BJ (cell line): ENCODE measurements at regions not wholly inside any gene's neighbourhood (a gene's known extent, or its start where the extent isn't known, plus 50 kb on each side); places are given as distances from the start of the nearest gene placed in this dataset.

Experiments used
- CTCF ChIA-PET: fragments of 350-600 bp; formaldehyde crosslinking; extraction: SDS; loops from one replicate; lab custom pipeline; 2021; ENCODE audit warnings: antibody characterized with exemption, inconsistent platforms; lab: Yijun Ruan, JAX
- POLR2A ChIA-PET: fragments of 300-600 bp; sonication (Branson Sonifier 250); formaldehyde crosslinking; extraction: SDS; loops from one replicate; lab custom pipeline; 2021; ENCODE audit warnings: antibody characterized with exemption; lab: Charles Lee
- DNase-seq: peaks from one replicate; pipeline ENCODE4 v3.0.0-alpha.2; 2011; ENCODE audit warnings: low read depth
- H3K27me3 ChIP-seq: 2 replicates; pipeline ENCODE4 v1.6.0; 2011; ENCODE audit warnings: low read length; ENCODE audit not compliant: control insufficient read depth, insufficient read depth
- H3K36me3 ChIP-seq: 2 replicates; pipeline ENCODE4 v1.5.1; 2011; ENCODE audit warnings: low read length; ENCODE audit not compliant: control insufficient read depth, insufficient read depth
- H3K4me3 ChIP-seq: 2 replicates; pipeline ENCODE4 v1.5.1; 2011; ENCODE audit warnings: low read depth, mild to moderate bottlenecking, control low read depth, low read length
- TF ChIP-seq, protein P1 (sequence below): IDR thresholded peaks from 2 replicates; pipeline ENCODE4 v1.5.1; 2011; ENCODE audit warnings: low read depth, mild to moderate bottlenecking, control low read depth, inconsistent platforms, low read length, moderate library complexity; ENCODE audit not compliant: insufficient read depth

DNA sequence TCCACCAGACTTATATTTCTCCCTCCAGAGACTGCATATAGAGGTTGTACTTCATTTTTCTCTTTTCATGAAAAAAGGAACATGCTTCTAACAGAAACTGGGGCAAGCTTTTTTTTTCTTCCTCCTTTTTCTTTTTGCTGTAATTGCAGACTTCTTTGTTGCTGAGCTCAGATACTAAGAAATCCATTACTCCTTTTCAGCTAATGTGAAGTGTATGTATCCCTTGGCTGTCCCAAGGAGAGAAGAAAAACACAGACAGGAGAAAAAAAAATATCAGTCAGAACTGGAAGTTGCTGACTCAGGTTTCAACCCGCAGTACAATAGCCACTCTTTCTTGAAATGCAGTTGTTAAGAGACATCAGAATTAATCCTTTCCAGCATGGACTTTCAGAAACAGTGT, 1248.4 kb downstream of the LRFN5 start:
- TF ChIP-seq, protein P1, sequence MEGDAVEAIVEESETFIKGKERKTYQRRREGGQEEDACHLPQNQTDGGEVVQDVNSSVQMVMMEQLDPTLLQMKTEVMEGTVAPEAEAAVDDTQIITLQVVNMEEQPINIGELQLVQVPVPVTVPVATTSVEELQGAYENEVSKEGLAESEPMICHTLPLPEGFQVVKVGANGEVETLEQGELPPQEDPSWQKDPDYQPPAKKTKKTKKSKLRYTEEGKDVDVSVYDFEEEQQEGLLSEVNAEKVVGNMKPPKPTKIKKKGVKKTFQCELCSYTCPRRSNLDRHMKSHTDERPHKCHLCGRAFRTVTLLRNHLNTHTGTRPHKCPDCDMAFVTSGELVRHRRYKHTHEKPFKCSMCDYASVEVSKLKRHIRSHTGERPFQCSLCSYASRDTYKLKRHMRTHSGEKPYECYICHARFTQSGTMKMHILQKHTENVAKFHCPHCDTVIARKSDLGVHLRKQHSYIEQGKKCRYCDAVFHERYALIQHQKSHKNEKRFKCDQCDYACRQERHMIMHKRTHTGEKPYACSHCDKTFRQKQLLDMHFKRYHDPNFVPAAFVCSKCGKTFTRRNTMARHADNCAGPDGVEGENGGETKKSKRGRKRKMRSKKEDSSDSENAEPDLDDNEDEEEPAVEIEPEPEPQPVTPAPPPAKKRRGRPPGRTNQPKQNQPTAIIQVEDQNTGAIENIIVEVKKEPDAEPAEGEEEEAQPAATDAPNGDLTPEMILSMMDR: no peak
- Histone ChIP-seq H3K27me3 (no peaks in the 10 kb centered on the region), H3K36me3 (no peaks in the 10 kb centered on the region), H3K4me3 (no peak overlapping the region)
- DNase-seq: no peak
- ChIA-PET POLR2A (no interaction called here), CTCF (no interaction called here)

DNA sequence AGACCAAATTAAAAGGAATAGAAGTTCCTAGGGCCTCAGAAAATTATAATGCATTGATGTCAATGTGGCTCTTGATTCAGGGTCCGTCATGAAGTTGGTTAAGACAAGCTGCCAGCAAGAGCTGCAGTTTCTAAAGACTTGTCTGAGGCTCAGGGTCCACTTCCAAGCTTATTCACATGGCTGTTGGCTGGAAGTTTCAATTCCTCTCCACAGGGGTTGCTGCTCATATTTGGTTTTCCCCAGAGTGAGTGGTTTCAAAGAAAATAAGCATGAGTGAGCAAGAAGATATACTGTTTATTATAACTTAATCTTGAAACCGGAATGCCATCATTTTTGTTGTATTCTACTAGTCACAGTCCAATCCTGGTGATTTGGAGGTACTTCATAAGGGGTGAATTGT, 1247.4 kb downstream of the LRFN5 start:
- CTCF ChIA-PET: no interaction called here
- POLR2A ChIA-PET: no interaction called here
- Histone ChIP-seq H3K4me3 (no peak overlapping the region), H3K27me3 (no peaks in the 10 kb centered on the region), H3K36me3 (no peaks in the 10 kb centered on the region)
- TF ChIP-seq, protein P1: no peak
- no peak for DNase-seq

DNA sequence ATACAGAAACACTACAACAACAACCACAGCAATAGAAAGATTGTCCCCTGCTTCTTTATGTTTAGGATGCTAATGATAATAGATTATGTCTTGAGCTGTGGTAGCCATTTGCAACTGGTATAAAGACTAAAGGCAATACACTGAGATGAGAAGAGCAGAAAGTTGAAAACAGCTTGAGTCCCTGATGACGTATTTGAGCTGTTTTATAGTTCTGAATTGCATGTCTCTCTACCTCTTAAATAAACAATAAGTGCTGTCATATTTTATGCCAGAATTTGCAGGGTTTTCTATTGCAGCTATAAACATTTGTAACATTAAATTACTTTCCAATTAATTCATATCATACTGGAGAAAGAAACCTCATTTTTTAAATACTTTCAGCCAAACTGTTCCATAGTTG, 1242.0 kb downstream of the LRFN5 start:
- Histone ChIP-seq H3K27me3 (no peaks in the 10 kb centered on the region), H3K4me3 (no peak overlapping the region), H3K36me3 (no peaks in the 10 kb centered on the region)
- ChIA-PET POLR2A (no interaction called here), CTCF (no interaction called here)
- TF ChIP-seq, protein P1: no peak
- DNase-seq: no peak

DNA sequence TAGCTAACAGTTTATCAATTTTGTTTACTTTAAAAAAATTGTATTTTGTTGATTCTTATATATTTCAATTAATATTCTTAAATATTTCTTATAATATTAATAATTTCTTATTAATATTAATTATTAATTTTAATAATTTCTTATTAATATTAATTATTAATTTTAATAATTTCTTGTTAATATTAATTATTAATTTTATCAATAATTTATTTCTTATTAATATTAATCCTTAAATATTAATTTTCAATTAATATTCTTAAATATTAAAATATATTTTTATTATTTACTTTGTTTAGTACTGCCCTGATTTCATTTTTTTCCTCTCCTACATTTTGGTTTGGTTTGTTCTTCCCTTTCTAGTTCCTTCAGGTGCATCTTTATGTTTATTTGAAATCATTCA, 1208.1 kb downstream of the LRFN5 start:
- no peak for DNase-seq
- H3K4me3 ChIP-seq: no peak overlapping the region
- CTCF ChIA-PET: no interaction called here
- no peaks in the 10 kb centered on the region for H3K36me3 ChIP-seq
- TF ChIP-seq, protein P1: no peak
- POLR2A ChIA-PET: no interaction called here
- no peaks in the 10 kb centered on the region for H3K27me3 ChIP-seq

DNA sequence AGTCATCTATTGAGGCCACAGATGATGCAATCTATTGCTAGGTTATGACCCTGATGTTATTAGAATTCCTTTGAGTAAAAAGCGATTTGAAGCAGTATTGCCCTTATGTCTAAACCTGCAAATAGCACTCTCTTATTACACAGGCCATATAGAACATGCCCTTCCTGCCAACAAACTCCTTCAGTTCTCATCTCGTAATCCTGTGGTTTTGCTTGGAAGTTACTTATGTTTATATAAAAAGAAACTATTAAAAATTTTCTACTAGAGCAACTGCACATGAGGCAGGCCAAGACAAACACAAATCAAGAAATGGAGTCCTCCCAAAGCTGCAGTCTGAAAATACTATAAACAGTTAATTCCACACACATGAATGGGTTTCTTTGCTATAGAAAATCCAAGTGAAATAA, 1200.2 kb downstream of the LRFN5 start:
- TF ChIP-seq, protein P1: no peak
- CTCF ChIA-PET: no interaction called here
- no peaks in the 10 kb centered on the region for H3K36me3 ChIP-seq
- no peaks in the 10 kb centered on the region for H3K27me3 ChIP-seq
- POLR2A ChIA-PET: no interaction called here
- no peak for DNase-seq
- no peak overlapping the region for H3K4me3 ChIP-seq
